ENCODE measurements at regions not wholly inside any gene's neighbourhood (a gene's known extent, or its start where the extent isn't known, plus 50 kb on each side); places are given as distances from the start of the nearest gene placed in this dataset.

DNA sequence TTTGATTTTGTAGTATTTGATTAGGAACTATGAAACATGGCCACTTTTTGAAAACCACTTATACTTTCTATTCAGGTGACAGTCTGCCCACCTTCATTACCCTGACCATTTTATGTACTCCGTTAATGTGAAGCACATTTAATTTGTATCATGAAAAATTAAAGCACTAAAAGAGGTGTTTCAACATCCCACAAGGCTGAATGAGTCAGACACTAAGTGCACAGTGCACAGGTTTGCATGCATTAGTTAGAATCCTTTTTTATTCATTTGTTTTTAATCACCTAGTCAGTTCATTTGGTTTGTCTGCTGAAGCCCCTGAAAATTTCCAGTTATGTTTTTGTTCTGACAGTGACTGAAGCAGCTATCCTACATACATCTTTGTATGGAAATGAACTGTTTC lies 271.0 kb downstream of the SLITRK5 start (continued):
- TF ChIP-seq, protein P1, sequence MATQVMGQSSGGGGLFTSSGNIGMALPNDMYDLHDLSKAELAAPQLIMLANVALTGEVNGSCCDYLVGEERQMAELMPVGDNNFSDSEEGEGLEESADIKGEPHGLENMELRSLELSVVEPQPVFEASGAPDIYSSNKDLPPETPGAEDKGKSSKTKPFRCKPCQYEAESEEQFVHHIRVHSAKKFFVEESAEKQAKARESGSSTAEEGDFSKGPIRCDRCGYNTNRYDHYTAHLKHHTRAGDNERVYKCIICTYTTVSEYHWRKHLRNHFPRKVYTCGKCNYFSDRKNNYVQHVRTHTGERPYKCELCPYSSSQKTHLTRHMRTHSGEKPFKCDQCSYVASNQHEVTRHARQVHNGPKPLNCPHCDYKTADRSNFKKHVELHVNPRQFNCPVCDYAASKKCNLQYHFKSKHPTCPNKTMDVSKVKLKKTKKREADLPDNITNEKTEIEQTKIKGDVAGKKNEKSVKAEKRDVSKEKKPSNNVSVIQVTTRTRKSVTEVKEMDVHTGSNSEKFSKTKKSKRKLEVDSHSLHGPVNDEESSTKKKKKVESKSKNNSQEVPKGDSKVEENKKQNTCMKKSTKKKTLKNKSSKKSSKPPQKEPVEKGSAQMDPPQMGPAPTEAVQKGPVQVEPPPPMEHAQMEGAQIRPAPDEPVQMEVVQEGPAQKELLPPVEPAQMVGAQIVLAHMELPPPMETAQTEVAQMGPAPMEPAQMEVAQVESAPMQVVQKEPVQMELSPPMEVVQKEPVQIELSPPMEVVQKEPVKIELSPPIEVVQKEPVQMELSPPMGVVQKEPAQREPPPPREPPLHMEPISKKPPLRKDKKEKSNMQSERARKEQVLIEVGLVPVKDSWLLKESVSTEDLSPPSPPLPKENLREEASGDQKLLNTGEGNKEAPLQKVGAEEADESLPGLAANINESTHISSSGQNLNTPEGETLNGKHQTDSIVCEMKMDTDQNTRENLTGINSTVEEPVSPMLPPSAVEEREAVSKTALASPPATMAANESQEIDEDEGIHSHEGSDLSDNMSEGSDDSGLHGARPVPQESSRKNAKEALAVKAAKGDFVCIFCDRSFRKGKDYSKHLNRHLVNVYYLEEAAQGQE (IDR thresholded peaks at IDR 0.05; ENCODE audit: borderline replicate concordance): no peak
- TF ChIP-seq, protein P1 (CRISPR knock-in tag; IDR thresholded peaks at IDR 0.05; ENCODE audit: low read depth): no peak
- TF ChIP-seq MBD2 (IDR thresholded peaks at IDR 0.05; ENCODE audit: borderline replicate concordance, low read depth): no peak
- no peak for TF ChIP-seq MTA1 (IDR thresholded peaks at IDR 0.05; ENCODE audit: borderline replicate concordance)
- TF ChIP-seq DACH1 (IDR thresholded peaks at IDR 0.05; ENCODE audit: partially characterized antibody): no peak
- TF ChIP-seq ZNF589 (CRISPR knock-in tag; IDR thresholded peaks at IDR 0.05; ENCODE audit: low read depth): no peak
- TF ChIP-seq, protein P2, sequence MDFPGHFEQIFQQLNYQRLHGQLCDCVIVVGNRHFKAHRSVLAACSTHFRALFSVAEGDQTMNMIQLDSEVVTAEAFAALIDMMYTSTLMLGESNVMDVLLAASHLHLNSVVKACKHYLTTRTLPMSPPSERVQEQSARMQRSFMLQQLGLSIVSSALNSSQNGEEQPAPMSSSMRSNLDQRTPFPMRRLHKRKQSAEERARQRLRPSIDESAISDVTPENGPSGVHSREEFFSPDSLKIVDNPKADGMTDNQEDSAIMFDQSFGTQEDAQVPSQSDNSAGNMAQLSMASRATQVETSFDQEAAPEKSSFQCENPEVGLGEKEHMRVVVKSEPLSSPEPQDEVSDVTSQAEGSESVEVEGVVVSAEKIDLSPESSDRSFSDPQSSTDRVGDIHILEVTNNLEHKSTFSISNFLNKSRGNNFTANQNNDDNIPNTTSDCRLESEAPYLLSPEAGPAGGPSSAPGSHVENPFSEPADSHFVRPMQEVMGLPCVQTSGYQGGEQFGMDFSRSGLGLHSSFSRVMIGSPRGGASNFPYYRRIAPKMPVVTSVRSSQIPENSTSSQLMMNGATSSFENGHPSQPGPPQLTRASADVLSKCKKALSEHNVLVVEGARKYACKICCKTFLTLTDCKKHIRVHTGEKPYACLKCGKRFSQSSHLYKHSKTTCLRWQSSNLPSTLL (IDR thresholded peaks at IDR 0.05): no peak
- TF ChIP-seq RCOR1 (IDR thresholded peaks at IDR 0.05; ENCODE audit: borderline replicate concordance in 1 of 2, low read depth in 2 of 2, low read length in 2 of 2): no peak

All from K562 (cell line).